Upper lobe of left lung (tissue), 4 donors: ENCODE measurements at regions not wholly inside any gene's neighbourhood (a gene's known extent, or its start where the extent isn't known, plus 50 kb on each side); places are given as distances from the start of the nearest gene placed in this dataset.

Source experiments
- EP300 ChIP-seq, 4 donors: sonication (generic); formaldehyde crosslinking; IDR thresholded peaks; one replicate each; pipeline ENCODE4 v1.5.1; 2017; ENCODE audit warnings: antibody characterized with exemption in 4 of 4, control low read depth in 2 of 4
- POLR2A ChIP-seq, 4 donors: fragments of 450-650 bp; IDR thresholded peaks; one replicate each; pipeline ENCODE4 v1.5.1; 2016 to 2017; ENCODE audit warnings: antibody characterized with exemption in 4 of 4, mild to moderate bottlenecking in 2 of 4
- TF ChIP-seq, protein P1 (sequence below), 6 experiments: fragments of 450-650 bp in 4 of 6; fragments of 200-600 bp in 2 of 6; sonication (generic) in 2 of 6; IDR thresholded peaks; one replicate each; pipeline ENCODE4 v1.5.1; 2016 to 2019; ENCODE audit warnings: antibody characterized with exemption in 6 of 6

DNA sequence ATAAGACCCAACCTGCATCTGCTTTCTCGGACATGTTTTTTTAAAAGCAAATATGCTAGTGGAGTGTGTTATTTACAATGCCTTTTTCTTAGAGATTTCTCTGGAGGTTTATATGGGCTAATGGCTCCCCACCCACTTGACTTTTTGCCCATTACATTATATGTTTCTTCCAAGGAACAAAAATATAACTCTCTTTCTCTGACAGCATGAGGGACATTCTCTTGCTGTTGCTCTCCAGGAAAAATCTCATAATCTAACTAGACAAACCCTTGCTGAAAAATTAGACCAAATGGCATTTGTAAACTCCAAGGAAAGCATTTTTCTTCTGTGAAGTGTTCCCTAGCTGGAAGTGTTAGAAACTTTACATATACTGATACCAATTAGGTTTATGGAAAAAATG, 213.7 kb downstream of the PRL start:
- TF ChIP-seq, protein P1, sequence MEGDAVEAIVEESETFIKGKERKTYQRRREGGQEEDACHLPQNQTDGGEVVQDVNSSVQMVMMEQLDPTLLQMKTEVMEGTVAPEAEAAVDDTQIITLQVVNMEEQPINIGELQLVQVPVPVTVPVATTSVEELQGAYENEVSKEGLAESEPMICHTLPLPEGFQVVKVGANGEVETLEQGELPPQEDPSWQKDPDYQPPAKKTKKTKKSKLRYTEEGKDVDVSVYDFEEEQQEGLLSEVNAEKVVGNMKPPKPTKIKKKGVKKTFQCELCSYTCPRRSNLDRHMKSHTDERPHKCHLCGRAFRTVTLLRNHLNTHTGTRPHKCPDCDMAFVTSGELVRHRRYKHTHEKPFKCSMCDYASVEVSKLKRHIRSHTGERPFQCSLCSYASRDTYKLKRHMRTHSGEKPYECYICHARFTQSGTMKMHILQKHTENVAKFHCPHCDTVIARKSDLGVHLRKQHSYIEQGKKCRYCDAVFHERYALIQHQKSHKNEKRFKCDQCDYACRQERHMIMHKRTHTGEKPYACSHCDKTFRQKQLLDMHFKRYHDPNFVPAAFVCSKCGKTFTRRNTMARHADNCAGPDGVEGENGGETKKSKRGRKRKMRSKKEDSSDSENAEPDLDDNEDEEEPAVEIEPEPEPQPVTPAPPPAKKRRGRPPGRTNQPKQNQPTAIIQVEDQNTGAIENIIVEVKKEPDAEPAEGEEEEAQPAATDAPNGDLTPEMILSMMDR (IDR thresholded peaks at IDR 0.05) = no peak
- no peak for TF ChIP-seq EP300 (IDR thresholded peaks at IDR 0.05)
- no peak for TF ChIP-seq POLR2A (IDR thresholded peaks at IDR 0.05)
